ENCODE measurements at regions not wholly inside any gene's neighbourhood (a gene's known extent, or its start where the extent isn't known, plus 50 kb on each side); places are given as distances from the start of the nearest gene placed in this dataset.
"Not testable (repeated sequence)": the region's sequence is repeated elsewhere in the genome, so short reads cannot be mapped to it uniquely, and the experiment has no call there.

- TF ChIP-seq EZH2 (optimal IDR thresholded peaks at IDR 0.05; ENCODE audit: low read depth, low read length); CTCF (IDR thresholded peaks at IDR 0.05; ENCODE audit: low read length): not testable (repeated sequence)
Observed at GRCh38 chr4:52157071-52157470, 106.0 kb downstream of the SPATA18 start.
